IPS-18a (cell line): ENCODE measurements at regions not wholly inside any gene's neighbourhood (a gene's known extent, or its start where the extent isn't known, plus 50 kb on each side); places are given as distances from the start of the nearest gene placed in this dataset.
"Not testable (repeated sequence)": the region's sequence is repeated elsewhere in the genome, so short reads cannot be mapped to it uniquely, and the experiment has no call there.

Experiments
- H3K27ac ChIP-seq: one replicate; pipeline ENCODE4 v1.5.1; 2013; ENCODE audit warnings: low read length
- H3K27me3 ChIP-seq: one replicate; pipeline ENCODE4 v1.6.1; 2013; ENCODE audit warnings: mild to moderate bottlenecking, low read length; ENCODE audit not compliant: control insufficient read depth, insufficient read depth
- H3K36me3 ChIP-seq: one replicate; pipeline ENCODE4 v1.6.1; 2013; ENCODE audit warnings: low read depth, low read length; ENCODE audit not compliant: control insufficient read depth
- H3K4me1 ChIP-seq: one replicate; pipeline ENCODE4 v1.6.1; 2013; ENCODE audit warnings: low read depth, low read length; ENCODE audit not compliant: control insufficient read depth
- H3K4me3 ChIP-seq: one replicate; pipeline ENCODE4 v1.5.1; 2013; ENCODE audit warnings: low read length
- H3K9ac ChIP-seq: one replicate; pipeline ENCODE4 v1.6.1; 2013; ENCODE audit warnings: mild to moderate bottlenecking, low read length, moderate library complexity
- H3K9me3 ChIP-seq: one replicate; pipeline ENCODE4 v1.6.1; 2013; ENCODE audit warnings: low read depth, low read length; ENCODE audit not compliant: control insufficient read depth

- H3K9ac ChIP-seq = no peak overlapping the region
- H3K9me3 ChIP-seq = peaks cover 3% of the 10 kb centered on the region
- no peaks in the 10 kb centered on the region for H3K4me1 ChIP-seq
- H3K27ac ChIP-seq = no peak overlapping the region
- H3K36me3 ChIP-seq = no peaks in the 10 kb centered on the region
- H3K27me3 ChIP-seq = no peaks in the 10 kb centered on the region
- H3K4me3 ChIP-seq = no peak overlapping the region
These were observed 405.7 kb upstream of the NPAP1 start for GRCh38 chr15:24269923-24270322.

DNA sequence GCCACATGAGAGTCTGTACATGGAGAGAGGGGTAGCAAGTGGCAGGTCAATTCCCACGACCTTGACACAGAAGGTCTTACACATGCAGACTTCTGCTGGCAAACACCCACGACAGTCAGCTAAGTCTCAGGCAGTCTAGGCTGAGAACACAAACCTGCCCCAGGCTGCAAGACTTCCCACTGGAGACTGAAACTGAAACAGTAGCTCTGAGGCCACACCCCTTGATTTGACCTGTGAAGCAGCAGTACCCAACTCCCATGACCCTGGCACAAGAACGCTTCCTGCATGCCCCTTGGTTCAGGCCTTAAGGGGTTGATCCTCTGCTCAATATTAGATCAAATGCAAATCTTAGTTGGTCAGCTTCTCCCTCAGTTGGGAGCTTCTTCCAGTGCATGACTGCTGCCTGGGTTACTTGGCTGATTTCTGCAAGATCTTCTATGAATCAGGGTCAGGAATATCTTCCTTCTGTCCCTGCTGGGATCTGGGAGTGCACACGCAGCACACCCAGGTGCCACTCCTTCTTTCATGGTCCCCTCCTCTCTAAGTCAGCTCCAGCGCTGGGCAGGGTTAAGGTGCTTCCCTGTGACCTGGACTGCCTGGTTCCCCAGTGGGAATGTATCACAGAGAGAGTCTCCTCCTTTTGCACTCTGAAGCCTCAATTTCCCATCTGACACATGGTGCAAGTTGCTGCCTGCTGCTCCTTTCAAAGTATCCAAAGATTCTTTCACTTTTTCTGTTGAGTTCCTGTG, 403.9 kb upstream of the NPAP1 start:
- not testable (repeated sequence) for H3K4me3 ChIP-seq, H3K27me3 ChIP-seq, H3K4me1 ChIP-seq, H3K9me3 ChIP-seq, H3K9ac ChIP-seq, H3K27ac ChIP-seq, H3K36me3 ChIP-seq

- Histone ChIP-seq H3K27ac (no peak overlapping the region), H3K27me3 (no peaks in the 10 kb centered on the region), H3K4me3 (no peak overlapping the region), H3K36me3 (no peaks in the 10 kb centered on the region), H3K9me3 (no peaks in the 10 kb centered on the region), H3K4me1 (no peaks in the 10 kb centered on the region), H3K9ac (no peak overlapping the region)
These were observed 382.7 kb upstream of the NPAP1 start for GRCh38 chr15:24292837-24293236.

GRCh38 chr15:24300804-24301368, 374.7 kb upstream of the NPAP1 start:
- H3K27ac ChIP-seq, H3K4me3 ChIP-seq, H3K4me1 ChIP-seq, H3K36me3 ChIP-seq, H3K9ac ChIP-seq, H3K9me3 ChIP-seq, H3K27me3 ChIP-seq: not testable (repeated sequence)

DNA sequence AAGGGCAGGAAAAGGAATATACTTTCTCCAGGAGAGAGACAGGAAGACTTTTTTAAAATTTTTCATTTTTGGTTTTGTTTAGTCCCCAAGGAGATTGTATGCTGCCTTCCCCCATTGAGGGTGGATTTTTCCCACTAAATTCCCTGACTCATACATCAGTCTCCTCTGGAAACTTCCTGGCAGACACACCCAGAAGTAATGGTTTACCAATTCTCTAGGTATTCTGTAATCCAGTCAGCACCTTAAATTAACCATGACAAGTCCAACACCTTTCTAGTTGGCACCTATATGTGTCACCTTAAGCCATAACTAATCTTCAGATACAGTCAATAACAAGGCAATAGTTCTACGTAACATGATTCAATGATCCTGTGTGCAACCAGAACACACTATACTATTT, 373.6 kb upstream of the NPAP1 start:
- not testable (repeated sequence) for H3K9me3 ChIP-seq, H3K9ac ChIP-seq, H3K36me3 ChIP-seq, H3K4me1 ChIP-seq, H3K27ac ChIP-seq, H3K27me3 ChIP-seq, H3K4me3 ChIP-seq

GRCh38 chr15:24304747-24305146, 370.8 kb upstream of the NPAP1 start:
- H3K36me3 ChIP-seq, H3K4me1 ChIP-seq, H3K9me3 ChIP-seq, H3K4me3 ChIP-seq, H3K27me3 ChIP-seq, H3K27ac ChIP-seq, H3K9ac ChIP-seq: not testable (repeated sequence)

- not testable (repeated sequence) for H3K9ac ChIP-seq, H3K4me1 ChIP-seq, H3K4me3 ChIP-seq, H3K36me3 ChIP-seq, H3K9me3 ChIP-seq, H3K27me3 ChIP-seq, H3K27ac ChIP-seq
These were observed 369.9 kb upstream of the NPAP1 start for GRCh38 chr15:24305643-24306042.

DNA sequence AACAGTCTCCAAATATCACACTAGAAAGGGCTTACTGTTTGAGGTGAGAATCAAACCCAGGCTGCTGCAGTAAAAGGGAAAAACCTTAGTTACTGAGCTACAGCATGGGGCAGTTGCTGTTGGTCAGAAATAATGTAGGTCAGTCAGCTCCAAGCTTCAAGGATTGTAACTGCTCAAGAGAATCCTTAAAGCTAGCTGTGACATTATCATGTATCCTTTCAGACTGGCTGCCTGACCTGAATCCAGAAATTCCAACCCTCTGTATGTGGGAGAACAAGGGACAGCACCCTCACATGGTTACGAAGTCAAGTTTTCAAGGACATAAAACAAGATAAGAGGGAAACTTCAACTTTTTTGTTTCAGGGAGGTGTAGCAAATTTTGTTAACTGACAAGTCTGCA, 365.9 kb upstream of the NPAP1 start:
- not testable (repeated sequence) for H3K4me3 ChIP-seq, H3K27ac ChIP-seq, H3K9ac ChIP-seq, H3K9me3 ChIP-seq, H3K27me3 ChIP-seq, H3K4me1 ChIP-seq, H3K36me3 ChIP-seq

DNA sequence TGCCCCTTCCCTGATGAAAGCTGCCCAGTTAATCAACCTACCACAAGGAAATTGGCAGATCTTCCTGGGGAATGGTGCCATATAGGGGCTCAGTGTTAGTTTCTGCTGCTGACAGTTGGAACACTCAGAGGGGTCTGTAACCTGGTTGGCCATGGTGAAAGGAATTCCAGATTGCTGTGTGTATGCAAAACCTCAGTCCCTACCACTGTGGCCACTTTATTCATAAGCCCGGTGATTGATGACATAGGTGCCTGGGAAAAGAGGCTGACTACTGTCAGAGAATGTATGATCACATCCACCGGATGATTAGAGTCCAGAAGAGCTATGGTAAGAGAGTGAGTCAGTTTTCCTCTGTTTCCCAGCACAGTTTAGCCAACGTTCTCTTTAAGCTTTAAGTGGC, 363.9 kb upstream of the NPAP1 start:
- H3K4me1 ChIP-seq, H3K4me3 ChIP-seq, H3K27ac ChIP-seq, H3K36me3 ChIP-seq, H3K27me3 ChIP-seq, H3K9me3 ChIP-seq, H3K9ac ChIP-seq: not testable (repeated sequence)

DNA sequence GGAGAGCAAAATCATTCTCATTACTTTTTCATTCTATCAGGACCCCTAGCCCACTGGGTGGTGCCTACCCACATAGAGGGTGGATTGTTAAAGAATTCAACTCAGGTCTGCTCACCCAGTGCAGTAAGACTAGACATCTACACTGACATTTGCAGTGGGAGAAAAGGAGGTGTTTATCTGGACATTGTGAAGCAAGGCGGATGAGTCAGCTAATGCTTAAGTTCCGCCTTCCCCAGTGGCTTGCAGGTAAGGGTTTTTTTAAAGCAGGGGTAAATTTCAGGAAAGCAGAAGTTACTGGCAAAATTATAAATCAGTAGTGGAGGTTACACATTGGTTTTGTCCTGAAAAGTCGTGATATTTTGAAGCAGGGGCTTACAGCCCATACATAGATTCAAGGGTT, 359.2 kb upstream of the NPAP1 start:
- H3K36me3 ChIP-seq, H3K4me1 ChIP-seq, H3K9me3 ChIP-seq, H3K4me3 ChIP-seq, H3K27me3 ChIP-seq, H3K27ac ChIP-seq, H3K9ac ChIP-seq: not testable (repeated sequence)

GRCh38 chr15:24318981-24319380, 356.6 kb upstream of the NPAP1 start:
- H3K4me1 ChIP-seq = no peaks in the 10 kb centered on the region
- H3K9me3 ChIP-seq = peaks cover 6% of the 10 kb centered on the region
- no peaks in the 10 kb centered on the region for H3K36me3 ChIP-seq
- H3K4me3 ChIP-seq = no peak overlapping the region
- H3K9ac ChIP-seq = no peak overlapping the region
- no peak overlapping the region for H3K27ac ChIP-seq
- no peaks in the 10 kb centered on the region for H3K27me3 ChIP-seq

GRCh38 chr15:24324096-24324495, 351.5 kb upstream of the NPAP1 start:
- H3K4me1 ChIP-seq, H3K9me3 ChIP-seq, H3K27me3 ChIP-seq, H3K4me3 ChIP-seq, H3K9ac ChIP-seq, H3K36me3 ChIP-seq, H3K27ac ChIP-seq: not testable (repeated sequence)
